Activated naive CD4-positive, alpha-beta T cell treated with anti-CD3 and anti-CD28 coated beads, Interleukin-2, amount 50 U/mL, for 16 hours (primary cell): ENCODE measurements at regions not wholly inside any gene's neighbourhood (a gene's known extent, or its start where the extent isn't known, plus 50 kb on each side); places are given as distances from the start of the nearest gene placed in this dataset.

Experiments used
- DNase-seq: peaks from one replicate; pipeline ENCODE4 v3.0.0-alpha.2; 2020

- no peak for DNase-seq
These were observed 260.5 kb downstream of the CYP26B1 start for GRCh38 chr2:71887196-71887595.

GRCh38 chr2:71886241-71886640 is 261.4 kb downstream of the CYP26B1 start:
- no peak for DNase-seq

- DNase-seq: no peak
These were observed 263.2 kb downstream of the CYP26B1 start for GRCh38 chr2:71884303-71885042.

GRCh38 chr2:71882949-71883472 is 264.7 kb downstream of the CYP26B1 start:
- no peak for DNase-seq

- no peak for DNase-seq
These were observed 265.3 kb downstream of the CYP26B1 start for GRCh38 chr2:71882236-71882946.

- DNase-seq: no peak
These were observed 266.6 kb downstream of the CYP26B1 start for GRCh38 chr2:71880846-71881610.

GRCh38 chr2:71880287-71880686 is 267.4 kb downstream of the CYP26B1 start:
- no peak for DNase-seq

GRCh38 chr2:71879509-71880184 is 268.0 kb downstream of the CYP26B1 start:
- no peak for DNase-seq

- DNase-seq: no peak
These were observed 268.8 kb downstream of the CYP26B1 start for GRCh38 chr2:71878626-71879508.

- no peak for DNase-seq
These were observed 270.0 kb downstream of the CYP26B1 start for GRCh38 chr2:71877636-71878035.

GRCh38 chr2:71876542-71877451 is 270.9 kb downstream of the CYP26B1 start:
- no peak for DNase-seq

GRCh38 chr2:71872466-71873051 is 275.1 kb downstream of the CYP26B1 start:
- no peak for DNase-seq

GRCh38 chr2:71865391-71865965 is 282.2 kb downstream of the CYP26B1 start:
- DNase-seq: no peak

GRCh38 chr2:71864085-71864484 is 283.6 kb downstream of the CYP26B1 start:
- no peak for DNase-seq

- DNase-seq: no peak
These were observed 284.3 kb downstream of the CYP26B1 start for GRCh38 chr2:71863396-71863795.

- DNase-seq: no peak
These were observed 284.7 kb downstream of the CYP26B1 start for GRCh38 chr2:71862921-71863320.

GRCh38 chr2:71861186-71862160 is 286.2 kb downstream of the CYP26B1 start:
- no peak for DNase-seq

GRCh38 chr2:71860381-71860926 is 287.2 kb downstream of the CYP26B1 start:
- DNase-seq: no peak
